Colonic mucosa (tissue), 4 donors: ENCODE measurements at regions not wholly inside any gene's neighbourhood (a gene's known extent, or its start where the extent isn't known, plus 50 kb on each side); places are given as distances from the start of the nearest gene placed in this dataset.

Experiments used
- DNase-seq: peaks from one replicate; pipeline ENCODE4 v3.0.0-alpha.2; 2020
- H3K27ac ChIP-seq: fragments of 200-600 bp; one replicate; pipeline ENCODE4 v1.8.0; 2021
- H3K27me3 ChIP-seq: fragments of 200-600 bp; one replicate; pipeline ENCODE4 v1.8.0; 2021
- H3K36me3 ChIP-seq: fragments of 200-600 bp; one replicate; pipeline ENCODE4 v1.8.0; 2021
- H3K4me1 ChIP-seq: fragments of 200-600 bp; one replicate; pipeline ENCODE4 v1.8.0; 2021; ENCODE audit warnings: mild to moderate bottlenecking
- H3K4me3 ChIP-seq: fragments of 200-600 bp; one replicate; pipeline ENCODE4 v1.8.0; 2021
- H3K9ac ChIP-seq, 2 donors: one replicate each; pipeline ENCODE4 v1.7.0; 2013; ENCODE audit warnings: control low read depth in 2 of 2, low read depth in 2 of 2, low read length in 2 of 2
- H3K9me3 ChIP-seq: fragments of 200-600 bp; one replicate; pipeline ENCODE4 v1.8.0; 2021
- CTCF ChIP-seq: fragments of 200-600 bp; IDR thresholded peaks from one replicate; pipeline ENCODE4 v1.8.0; 2022; ENCODE audit warnings: antibody characterized with exemption, mild to moderate bottlenecking
- intact Hi-C: fragments of 100-400 bp; cut with DNase I; formaldehyde crosslinking; loops from one replicate; pipeline ENCODE4 v1.14.1; 2022
- donor health status: healthy.
- donor health status: DM: no; HTN: no; CAD: no.
- donor health status: DM: no; HTN: no; CAD: no.

- Histone ChIP-seq H3K27ac (no peak overlapping the region), H3K36me3 (no peaks in the 10 kb centered on the region), H3K27me3 (no peaks in the 10 kb centered on the region), H3K4me3 (no peak overlapping the region), H3K9me3 (no peaks in the 10 kb centered on the region), H3K9ac (no peak overlapping the region), H3K4me1 (no peaks in the 10 kb centered on the region)
- TF ChIP-seq CTCF, result no peak
- intact Hi-C loops, result no loop called here
- DNase-seq, result no peak
Observed at GRCh38 chr3:181940703-181941102, 229.0 kb downstream of the SOX2 start.

- no peak overlapping the region for H3K4me3 ChIP-seq
- no peaks in the 10 kb centered on the region for H3K36me3 ChIP-seq
- H3K27ac ChIP-seq, result no peak overlapping the region
- no peak for DNase-seq
- TF ChIP-seq CTCF, result no peak
- H3K9ac ChIP-seq, result no peak overlapping the region
- H3K27me3 ChIP-seq, result no peaks in the 10 kb centered on the region
- no peaks in the 10 kb centered on the region for H3K4me1 ChIP-seq
- intact Hi-C loops, result no loop called here
- no peaks in the 10 kb centered on the region for H3K9me3 ChIP-seq
Observed at GRCh38 chr3:181941250-181941649, 229.5 kb downstream of the SOX2 start.

GRCh38 chr3:181943285-181943684 is 231.6 kb downstream of the SOX2 start:
- H3K9ac ChIP-seq, result no peak overlapping the region
- H3K4me3 ChIP-seq, result no peak overlapping the region
- H3K9me3 ChIP-seq, result no peaks in the 10 kb centered on the region
- TF ChIP-seq CTCF, result no peak
- no peaks in the 10 kb centered on the region for H3K36me3 ChIP-seq
- intact Hi-C loops, result no loop called here
- no peaks in the 10 kb centered on the region for H3K4me1 ChIP-seq
- H3K27ac ChIP-seq, result no peak overlapping the region
- no peaks in the 10 kb centered on the region for H3K27me3 ChIP-seq
- DNase-seq, result no peak

GRCh38 chr3:181947606-181948005 is 235.9 kb downstream of the SOX2 start:
- no peak for DNase-seq
- no peak overlapping the region for H3K9ac ChIP-seq
- intact Hi-C loops, result no loop called here
- no peaks in the 10 kb centered on the region for H3K4me1 ChIP-seq
- H3K27me3 ChIP-seq, result no peaks in the 10 kb centered on the region
- no peak for TF ChIP-seq CTCF
- H3K36me3 ChIP-seq, result no peaks in the 10 kb centered on the region
- H3K9me3 ChIP-seq, result no peaks in the 10 kb centered on the region
- H3K27ac ChIP-seq, result no peak overlapping the region
- no peak overlapping the region for H3K4me3 ChIP-seq

GRCh38 chr3:181948286-181948685 is 236.6 kb downstream of the SOX2 start:
- DNase-seq, result no peak
- Histone ChIP-seq H3K27ac (no peak overlapping the region), H3K4me3 (no peak overlapping the region), H3K4me1 (no peaks in the 10 kb centered on the region), H3K36me3 (no peaks in the 10 kb centered on the region), H3K9me3 (no peaks in the 10 kb centered on the region), H3K27me3 (no peaks in the 10 kb centered on the region), H3K9ac (no peak overlapping the region)
- no peak for TF ChIP-seq CTCF
- intact Hi-C loops, result no loop called here

- no peaks in the 10 kb centered on the region for H3K36me3 ChIP-seq
- H3K9me3 ChIP-seq, result no peaks in the 10 kb centered on the region
- no peak overlapping the region for H3K4me3 ChIP-seq
- H3K27ac ChIP-seq, result no peak overlapping the region
- H3K27me3 ChIP-seq, result no peaks in the 10 kb centered on the region
- TF ChIP-seq CTCF, result no peak
- no peak overlapping the region for H3K9ac ChIP-seq
- no peak for DNase-seq
- intact Hi-C loops, result no loop called here
- no peaks in the 10 kb centered on the region for H3K4me1 ChIP-seq
Observed at GRCh38 chr3:181952221-181952620, 240.5 kb downstream of the SOX2 start.
